ENCODE measurements at regions not wholly inside any gene's neighbourhood (a gene's known extent, or its start where the extent isn't known, plus 50 kb on each side); places are given as distances from the start of the nearest gene placed in this dataset.

DNA sequence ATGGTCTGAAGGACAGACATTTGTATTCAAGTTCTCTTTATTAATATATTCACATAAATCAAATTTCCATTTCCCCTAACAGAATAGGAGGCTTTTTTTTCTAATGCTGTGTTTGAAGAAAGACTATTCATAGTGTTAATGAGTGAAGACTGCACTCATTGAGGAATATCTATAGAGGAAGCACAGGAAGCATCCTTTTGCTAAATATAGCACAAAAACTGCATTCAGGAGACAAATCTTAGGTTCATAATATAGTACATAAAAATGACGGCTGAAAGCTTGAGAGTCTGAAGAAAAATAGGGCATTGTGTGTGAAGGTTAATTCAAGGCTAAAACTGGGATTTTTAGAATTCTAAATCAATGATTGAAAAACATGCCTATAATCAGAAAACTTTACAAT lies 50.4 kb upstream of the ANKRD50 start:
- no peaks in the 10 kb centered on the region for H3K9me2 ChIP-seq (ENCODE audit: low read depth, low read length)
- no peak overlapping the region for H3K27ac ChIP-seq (ENCODE audit: low read depth, low read length, poor library complexity, severe bottlenecking)
- H3K9ac ChIP-seq (ENCODE audit: low read length), result no peak overlapping the region
- no peaks in the 10 kb centered on the region for H3K27me3 ChIP-seq (ENCODE audit: insufficient read depth, low read length)
- no peak overlapping the region for H3K4me3 ChIP-seq (ENCODE audit: low read depth, low read length, poor library complexity, severe bottlenecking)
- no peaks in the 10 kb centered on the region for H4K20me1 ChIP-seq (ENCODE audit: insufficient read depth, low read length)
- H3K4me1 ChIP-seq (ENCODE audit: insufficient read depth, low read length, severe bottlenecking), result no peaks in the 10 kb centered on the region
- no peaks in the 10 kb centered on the region for H3F3A ChIP-seq (ENCODE audit: insufficient read depth, low read length)
- H3K4me2 ChIP-seq (ENCODE audit: low read length), result no peak overlapping the region
- no peaks in the 10 kb centered on the region for H3K79me2 ChIP-seq (ENCODE audit: insufficient read depth, low read length)
- no peaks in the 10 kb centered on the region for H3K9me3 ChIP-seq (ENCODE audit: low read length)
- TF ChIP-seq, protein P1, sequence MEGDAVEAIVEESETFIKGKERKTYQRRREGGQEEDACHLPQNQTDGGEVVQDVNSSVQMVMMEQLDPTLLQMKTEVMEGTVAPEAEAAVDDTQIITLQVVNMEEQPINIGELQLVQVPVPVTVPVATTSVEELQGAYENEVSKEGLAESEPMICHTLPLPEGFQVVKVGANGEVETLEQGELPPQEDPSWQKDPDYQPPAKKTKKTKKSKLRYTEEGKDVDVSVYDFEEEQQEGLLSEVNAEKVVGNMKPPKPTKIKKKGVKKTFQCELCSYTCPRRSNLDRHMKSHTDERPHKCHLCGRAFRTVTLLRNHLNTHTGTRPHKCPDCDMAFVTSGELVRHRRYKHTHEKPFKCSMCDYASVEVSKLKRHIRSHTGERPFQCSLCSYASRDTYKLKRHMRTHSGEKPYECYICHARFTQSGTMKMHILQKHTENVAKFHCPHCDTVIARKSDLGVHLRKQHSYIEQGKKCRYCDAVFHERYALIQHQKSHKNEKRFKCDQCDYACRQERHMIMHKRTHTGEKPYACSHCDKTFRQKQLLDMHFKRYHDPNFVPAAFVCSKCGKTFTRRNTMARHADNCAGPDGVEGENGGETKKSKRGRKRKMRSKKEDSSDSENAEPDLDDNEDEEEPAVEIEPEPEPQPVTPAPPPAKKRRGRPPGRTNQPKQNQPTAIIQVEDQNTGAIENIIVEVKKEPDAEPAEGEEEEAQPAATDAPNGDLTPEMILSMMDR (IDR thresholded peaks at IDR 0.05; ENCODE audit: low read length), result no peak
- no peak for TF ChIP-seq EZH2 (IDR thresholded peaks at IDR 0.05; ENCODE audit: borderline replicate concordance, low read length)
- no peaks in the 10 kb centered on the region for H3K36me3 ChIP-seq (ENCODE audit: insufficient read depth, low read length)
- H2AFZ ChIP-seq (ENCODE audit: low read length), result no peak overlapping the region

All from OCI-LY1 (cell line).